Neural progenitor cell (in vitro differentiated cells): ENCODE measurements at regions not wholly inside any gene's neighbourhood (a gene's known extent, or its start where the extent isn't known, plus 50 kb on each side); places are given as distances from the start of the nearest gene placed in this dataset.

ENCODE experiments used
- EZH2 ChIP-seq: fragments of 200-600 bp; sonication (generic); IDR thresholded peaks from 2 replicates; pipeline ENCODE4 v1.6.1; 2017; ENCODE audit warnings: antibody characterized with exemption, mild to moderate bottlenecking, moderate library complexity
- EZH2phosphoT487 ChIP-seq: fragments of 200-600 bp; sonication (generic); IDR thresholded peaks from 2 replicates; pipeline ENCODE4 v1.6.1; 2017; ENCODE audit warnings: antibody characterized with exemption
- TF ChIP-seq, protein P1 (sequence below): fragments of 200-600 bp; sonication (generic); IDR thresholded peaks from 2 replicates; pipeline ENCODE4 v1.5.1; 2017; ENCODE audit warnings: antibody characterized with exemption, mild to moderate bottlenecking

GRCh38 chr1:226479474-226479873 lies 69.1 kb upstream of the STUM start:
- TF ChIP-seq, protein P1, sequence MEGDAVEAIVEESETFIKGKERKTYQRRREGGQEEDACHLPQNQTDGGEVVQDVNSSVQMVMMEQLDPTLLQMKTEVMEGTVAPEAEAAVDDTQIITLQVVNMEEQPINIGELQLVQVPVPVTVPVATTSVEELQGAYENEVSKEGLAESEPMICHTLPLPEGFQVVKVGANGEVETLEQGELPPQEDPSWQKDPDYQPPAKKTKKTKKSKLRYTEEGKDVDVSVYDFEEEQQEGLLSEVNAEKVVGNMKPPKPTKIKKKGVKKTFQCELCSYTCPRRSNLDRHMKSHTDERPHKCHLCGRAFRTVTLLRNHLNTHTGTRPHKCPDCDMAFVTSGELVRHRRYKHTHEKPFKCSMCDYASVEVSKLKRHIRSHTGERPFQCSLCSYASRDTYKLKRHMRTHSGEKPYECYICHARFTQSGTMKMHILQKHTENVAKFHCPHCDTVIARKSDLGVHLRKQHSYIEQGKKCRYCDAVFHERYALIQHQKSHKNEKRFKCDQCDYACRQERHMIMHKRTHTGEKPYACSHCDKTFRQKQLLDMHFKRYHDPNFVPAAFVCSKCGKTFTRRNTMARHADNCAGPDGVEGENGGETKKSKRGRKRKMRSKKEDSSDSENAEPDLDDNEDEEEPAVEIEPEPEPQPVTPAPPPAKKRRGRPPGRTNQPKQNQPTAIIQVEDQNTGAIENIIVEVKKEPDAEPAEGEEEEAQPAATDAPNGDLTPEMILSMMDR = no peak
- no peak for TF ChIP-seq EZH2
- TF ChIP-seq EZH2phosphoT487 = no peak
